AG09319 (cell line): ENCODE measurements at regions not wholly inside any gene's neighbourhood (a gene's known extent, or its start where the extent isn't known, plus 50 kb on each side); places are given as distances from the start of the nearest gene placed in this dataset.

ENCODE experiments used
- DNase-seq: peaks from one replicate; pipeline ENCODE4 v3.0.0-alpha.2; 2010; ENCODE audit warnings: low read depth; ENCODE audit errors: extremely low read depth
- CTCF ChIP-seq: IDR thresholded peaks from 2 replicates; pipeline ENCODE4 v1.5.1; 2011; ENCODE audit warnings: low read depth, mild to moderate bottlenecking, inconsistent platforms, low read length, moderate library complexity

DNA sequence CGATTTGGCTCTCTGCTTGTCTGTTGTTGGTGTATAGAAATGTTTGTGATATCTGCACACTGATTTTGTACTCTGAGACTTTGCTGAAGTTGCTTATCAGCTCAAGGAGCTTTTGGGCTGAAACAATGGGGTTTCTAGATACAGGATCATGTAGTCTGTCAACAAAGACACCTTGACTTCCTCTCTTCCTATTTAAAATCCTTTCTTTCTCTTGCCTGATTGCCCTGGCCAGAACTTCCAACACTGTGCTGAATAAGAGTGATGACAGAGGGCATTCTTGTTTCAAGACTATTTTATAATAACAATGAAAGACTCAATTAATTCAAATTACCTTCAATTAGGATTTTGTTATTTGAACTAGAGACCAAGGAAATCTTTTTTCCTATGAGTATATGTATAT, 692.5 kb downstream of the PRR16 start:
- TF ChIP-seq CTCF: no peak
- no peak for DNase-seq

- no peak for DNase-seq
- no peak for TF ChIP-seq CTCF
Observed at GRCh38 chr5:121158451-121158850, 693.2 kb upstream of the FTMT start.

- no peak for TF ChIP-seq CTCF
- no peak for DNase-seq
Observed at GRCh38 chr5:121160591-121160990, 691.1 kb upstream of the FTMT start.

DNA sequence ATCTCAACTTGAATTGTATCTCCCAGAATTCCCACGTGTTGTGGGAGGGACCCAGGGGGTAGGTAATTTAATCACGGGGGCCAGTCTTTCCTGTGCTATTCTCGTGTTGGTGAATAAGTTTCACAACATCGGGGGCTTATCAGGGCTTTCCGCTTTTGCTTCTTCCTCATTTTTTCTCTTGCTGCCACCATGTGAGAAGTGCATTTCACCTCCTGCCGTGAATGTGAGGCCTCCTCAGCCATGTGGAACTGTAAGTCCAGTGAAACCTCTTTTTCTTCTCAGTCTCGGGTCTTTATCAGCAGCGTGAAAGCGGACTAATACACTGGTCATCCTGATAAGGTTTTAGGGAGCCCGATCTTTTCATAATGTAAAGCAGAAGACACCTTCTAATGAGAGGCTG, 687.0 kb upstream of the FTMT start:
- no peak for TF ChIP-seq CTCF
- DNase-seq: no peak

DNA sequence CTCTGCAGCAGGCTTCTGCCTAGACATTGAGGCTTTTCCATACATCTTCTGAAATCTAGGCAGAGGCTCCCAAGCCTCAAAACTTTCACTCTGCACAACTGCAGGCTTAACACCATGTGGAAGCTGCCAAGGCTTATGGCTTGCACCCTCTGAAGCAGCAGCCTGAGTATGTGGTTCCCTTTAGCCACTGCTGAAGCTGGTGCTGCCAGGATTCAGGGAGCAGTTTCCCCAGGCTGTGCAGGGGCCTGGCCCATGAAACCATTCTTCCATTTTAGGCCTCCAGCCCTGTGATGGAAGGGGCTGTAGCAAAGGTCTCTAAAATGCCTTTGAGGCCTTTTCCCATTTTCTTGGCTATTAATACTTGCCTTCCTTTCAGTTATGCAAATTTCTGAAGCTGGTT, 680.3 kb upstream of the FTMT start:
- no peak for TF ChIP-seq CTCF
- no peak for DNase-seq

GRCh38 chr5:121171834-121172233, 679.8 kb upstream of the FTMT start:
- TF ChIP-seq CTCF: no peak
- no peak for DNase-seq

- TF ChIP-seq CTCF: no peak
- DNase-seq: no peak
Observed at GRCh38 chr5:121174351-121174750, 677.3 kb upstream of the FTMT start.
